ENCODE measurements at regions not wholly inside any gene's neighbourhood (a gene's known extent, or its start where the extent isn't known, plus 50 kb on each side); places are given as distances from the start of the nearest gene placed in this dataset.

DNA sequence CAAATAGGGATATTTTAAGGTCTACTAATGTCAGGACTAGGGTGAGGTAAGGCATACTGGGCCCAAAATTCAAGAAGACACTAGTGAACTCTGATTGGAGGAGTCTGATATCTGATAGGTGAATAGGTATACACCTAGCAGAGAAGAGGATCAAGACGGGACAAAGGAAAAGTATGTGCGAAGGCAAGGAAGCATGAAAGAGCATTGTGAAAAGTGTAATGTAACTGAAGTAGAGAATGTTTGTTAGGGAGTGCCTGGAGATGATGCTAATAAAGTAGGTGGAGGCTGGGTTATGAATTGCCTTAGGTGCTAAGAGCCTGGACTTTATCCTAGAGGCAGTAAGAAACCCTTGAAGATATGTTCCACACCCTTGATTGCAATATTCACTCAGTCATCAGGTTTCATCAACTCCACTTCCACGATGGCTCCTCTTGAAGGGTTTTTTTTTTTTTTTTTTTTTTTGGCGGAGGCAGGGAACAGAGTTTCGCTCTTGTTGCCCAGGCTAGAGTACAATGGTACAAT lies 49.9 kb upstream of the XIAP start:
- TF ChIP-seq, protein P1, sequence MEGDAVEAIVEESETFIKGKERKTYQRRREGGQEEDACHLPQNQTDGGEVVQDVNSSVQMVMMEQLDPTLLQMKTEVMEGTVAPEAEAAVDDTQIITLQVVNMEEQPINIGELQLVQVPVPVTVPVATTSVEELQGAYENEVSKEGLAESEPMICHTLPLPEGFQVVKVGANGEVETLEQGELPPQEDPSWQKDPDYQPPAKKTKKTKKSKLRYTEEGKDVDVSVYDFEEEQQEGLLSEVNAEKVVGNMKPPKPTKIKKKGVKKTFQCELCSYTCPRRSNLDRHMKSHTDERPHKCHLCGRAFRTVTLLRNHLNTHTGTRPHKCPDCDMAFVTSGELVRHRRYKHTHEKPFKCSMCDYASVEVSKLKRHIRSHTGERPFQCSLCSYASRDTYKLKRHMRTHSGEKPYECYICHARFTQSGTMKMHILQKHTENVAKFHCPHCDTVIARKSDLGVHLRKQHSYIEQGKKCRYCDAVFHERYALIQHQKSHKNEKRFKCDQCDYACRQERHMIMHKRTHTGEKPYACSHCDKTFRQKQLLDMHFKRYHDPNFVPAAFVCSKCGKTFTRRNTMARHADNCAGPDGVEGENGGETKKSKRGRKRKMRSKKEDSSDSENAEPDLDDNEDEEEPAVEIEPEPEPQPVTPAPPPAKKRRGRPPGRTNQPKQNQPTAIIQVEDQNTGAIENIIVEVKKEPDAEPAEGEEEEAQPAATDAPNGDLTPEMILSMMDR (IDR thresholded peaks at IDR 0.05; ENCODE audit: control extremely low read depth in 1 of 3, insufficient read depth in 1 of 3, low read depth in 1 of 3, low read length in 3 of 3), result no peak
- TF ChIP-seq EP300 (IDR thresholded peaks at IDR 0.05; ENCODE audit: borderline replicate concordance in 1 of 2, low read depth in 2 of 2, low read length in 2 of 2) (no peak), KDM5A (IDR thresholded peaks at IDR 0.05; ENCODE audit: low read length) (no peak), KDM1A (IDR thresholded peaks at IDR 0.05; ENCODE audit: borderline replicate concordance, low read length) (no peak)
